ENCODE measurements at regions not wholly inside any gene's neighbourhood (a gene's known extent, or its start where the extent isn't known, plus 50 kb on each side); places are given as distances from the start of the nearest gene placed in this dataset.

DNA sequence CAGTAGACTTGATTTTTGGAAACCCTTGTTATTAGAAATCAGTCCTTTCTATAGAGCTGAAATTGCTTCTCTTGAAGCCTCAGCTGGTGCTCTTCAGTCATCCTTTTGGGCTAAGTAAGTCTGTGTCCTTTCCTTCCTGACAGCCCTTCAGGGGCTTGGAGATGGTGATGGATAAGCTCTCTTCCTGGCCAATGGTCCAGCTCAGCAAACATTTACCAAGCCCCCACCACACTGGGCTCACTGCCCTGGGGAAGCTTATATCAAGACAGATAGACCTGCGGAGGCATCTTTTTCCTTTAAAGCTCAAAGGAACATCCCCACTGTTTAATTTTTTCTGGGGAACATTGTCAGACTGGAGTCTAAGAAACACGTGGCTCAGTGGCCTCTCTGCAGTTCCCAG lies 139.6 kb downstream of the HAPSTR1 start:
- TF ChIP-seq, protein P1, sequence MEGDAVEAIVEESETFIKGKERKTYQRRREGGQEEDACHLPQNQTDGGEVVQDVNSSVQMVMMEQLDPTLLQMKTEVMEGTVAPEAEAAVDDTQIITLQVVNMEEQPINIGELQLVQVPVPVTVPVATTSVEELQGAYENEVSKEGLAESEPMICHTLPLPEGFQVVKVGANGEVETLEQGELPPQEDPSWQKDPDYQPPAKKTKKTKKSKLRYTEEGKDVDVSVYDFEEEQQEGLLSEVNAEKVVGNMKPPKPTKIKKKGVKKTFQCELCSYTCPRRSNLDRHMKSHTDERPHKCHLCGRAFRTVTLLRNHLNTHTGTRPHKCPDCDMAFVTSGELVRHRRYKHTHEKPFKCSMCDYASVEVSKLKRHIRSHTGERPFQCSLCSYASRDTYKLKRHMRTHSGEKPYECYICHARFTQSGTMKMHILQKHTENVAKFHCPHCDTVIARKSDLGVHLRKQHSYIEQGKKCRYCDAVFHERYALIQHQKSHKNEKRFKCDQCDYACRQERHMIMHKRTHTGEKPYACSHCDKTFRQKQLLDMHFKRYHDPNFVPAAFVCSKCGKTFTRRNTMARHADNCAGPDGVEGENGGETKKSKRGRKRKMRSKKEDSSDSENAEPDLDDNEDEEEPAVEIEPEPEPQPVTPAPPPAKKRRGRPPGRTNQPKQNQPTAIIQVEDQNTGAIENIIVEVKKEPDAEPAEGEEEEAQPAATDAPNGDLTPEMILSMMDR (IDR thresholded peaks at IDR 0.05; ENCODE audit: borderline replicate concordance, extremely low read depth, low read length, poor library complexity, severe bottlenecking) = no peak
- no peak for TF ChIP-seq EZH2 (IDR thresholded peaks at IDR 0.05; ENCODE audit: borderline replicate concordance, low read depth, low read length, severe bottlenecking)

Data from DND-41 (cell line).